GM12878 (cell line): ENCODE measurements at regions not wholly inside any gene's neighbourhood (a gene's known extent, or its start where the extent isn't known, plus 50 kb on each side); places are given as distances from the start of the nearest gene placed in this dataset.

Experiments used
- ATAC-seq: fragments of 200-7000 bp; cut with Tn5 transposase; 3 replicates; pipeline ENCODE4 v1.9.1; 2020; ENCODE audit warnings: mild to moderate bottlenecking, moderate library complexity
- BruUV-seq: library from RNA; stranded (reverse); fragments of 400-500 nt; replicated peaks from 2 replicates; lab custom pipeline; 2021; lab: Mats Ljungman, UMichigan
- CTCF ChIA-PET: fragments of 300-600 bp; sonication (Branson Sonifier 250); formaldehyde crosslinking; extraction: SDS; loops from one replicate; lab custom pipeline; 2021; ENCODE audit warnings: inconsistent platforms; lab: Yijun Ruan, JAX
- POLR2A ChIA-PET: fragments of 350-600 bp; formaldehyde crosslinking; extraction: SDS; loops from one replicate; lab custom pipeline; 2021; ENCODE audit warnings: inconsistent platforms; lab: Charles Lee
- RAD21 ChIA-PET: fragments of 300-600 bp; sonication (Branson Sonifier 250); formaldehyde crosslinking; loops from one replicate; lab custom pipeline; 2023; ENCODE audit warnings: antibody characterized with exemption; ENCODE audit not compliant: unreplicated experiment; lab: Charles Lee
- SMC1A ChIA-PET: fragments of 300-600 bp; sonication (Branson Sonifier 250); formaldehyde crosslinking; loops from one replicate; lab custom pipeline; 2023; ENCODE audit not compliant: unreplicated experiment, uncharacterized antibody; lab: Charles Lee
- DNase-seq: peaks from one replicate; pipeline ENCODE4 v3.0.0-alpha.2; 2011; ENCODE audit warnings: low read depth, low spot score
- FAIRE-seq: peaks from 3 replicates; lab custom pipeline; 2011; peaks lifted over from hg19 to GRCh38; lab: Jason Lieb, UNC
- H2AFZ ChIP-seq: 2 replicates; pipeline ENCODE4 v1.6.0; 2011; ENCODE audit warnings: low read depth, low read length, control low read depth; ENCODE audit not compliant: control insufficient read depth
- H3K27ac ChIP-seq: 2 replicates; pipeline ENCODE4 v1.5.1; 2011; ENCODE audit warnings: control low read depth; ENCODE audit not compliant: control insufficient read depth, insufficient read depth
- H3K27me3 ChIP-seq, 2 experiments: replicated peaks in 1 of 2; 2 replicates each; pipeline versions ENCODE4 v1.6.0 to v1.6.1; 2011; ENCODE audit warnings: low read length in 1 of 2; ENCODE audit not compliant: control insufficient read depth in 2 of 2, insufficient read depth in 2 of 2
- H3K36me3 ChIP-seq, 2 experiments: 2 replicates each; pipeline ENCODE4 v1.5.1; 2011; ENCODE audit warnings: low read length in 1 of 2; ENCODE audit not compliant: control insufficient read depth in 2 of 2, insufficient read depth in 2 of 2
- H3K4me1 ChIP-seq: 2 replicates; pipeline ENCODE4 v1.6.1; 2011; ENCODE audit warnings: mild to moderate bottlenecking, low read length, moderate library complexity, mixed read lengths; ENCODE audit not compliant: control insufficient read depth, insufficient read depth
- H3K4me2 ChIP-seq: 2 replicates; pipeline ENCODE4 v1.6.0; 2011; ENCODE audit warnings: control low read depth; ENCODE audit not compliant: control insufficient read depth, insufficient read depth
- H3K4me3 ChIP-seq: fragments of 200-600 bp; sonication (generic); 2 replicates; pipeline ENCODE4 v1.5.1; 2016
- H3K79me2 ChIP-seq: 2 replicates; pipeline ENCODE4 v1.6.0; 2011; ENCODE audit warnings: low read length; ENCODE audit not compliant: control insufficient read depth, insufficient read depth
- H3K9ac ChIP-seq: 2 replicates; pipeline ENCODE4 v1.8.0; 2011; ENCODE audit warnings: low read length, control low read depth, mixed read lengths; ENCODE audit not compliant: control insufficient read depth, insufficient read depth
- H3K9me3 ChIP-seq: replicated peaks from 3 replicates; pipeline ENCODE4 v1.5.1; 2011; ENCODE audit warnings: mild to moderate bottlenecking, low read length; ENCODE audit not compliant: control insufficient read depth, insufficient read depth
- H4K20me1 ChIP-seq: 2 replicates; pipeline ENCODE4 v1.6.0; 2011; ENCODE audit not compliant: control insufficient read depth, insufficient read depth
- BRCA1 ChIP-seq: IDR thresholded peaks from 2 replicates; pipeline ENCODE4 v1.6.1; 2011; ENCODE audit warnings: low read depth, low read length, improper control_type of control experiment
- DPF2 ChIP-seq: fragments of 450-650 bp; IDR thresholded peaks from 2 replicates; pipeline ENCODE4 v1.6.1; 2017; ENCODE audit warnings: mild to moderate bottlenecking
- HDGF ChIP-seq: fragments of 450-650 bp; IDR thresholded peaks from 2 replicates; pipeline ENCODE4 v1.6.1; 2016; ENCODE audit warnings: antibody characterized with exemption
- MTA3 ChIP-seq: IDR thresholded peaks from 2 replicates; pipeline ENCODE4 v1.6.1; 2012; ENCODE audit warnings: low read length, inconsistent platforms, borderline replicate concordance
- MYC ChIP-seq: IDR thresholded peaks from 2 replicates; pipeline ENCODE4 v1.6.1; 2011; ENCODE audit warnings: mild to moderate bottlenecking, low read length, moderate library complexity, inconsistent platforms; ENCODE audit not compliant: insufficient read depth, insufficient replicate concordance, insufficient read length, severe bottlenecking
- RB1 ChIP-seq: fragments of 450-650 bp; formaldehyde crosslinking; IDR thresholded peaks from 2 replicates; pipeline ENCODE4 v1.6.1; 2017; ENCODE audit warnings: mild to moderate bottlenecking, borderline replicate concordance
- RBBP5 ChIP-seq: fragments of 200-600 bp; sonication (generic); conservative IDR thresholded peaks from 2 replicates; pipeline ENCODE4 v1.6.1; 2016
- SIN3A ChIP-seq: IDR thresholded peaks from 2 replicates; pipeline ENCODE4 v1.6.1; 2012; ENCODE audit warnings: low read depth, low read length, improper control_type of control experiment
- SMC3 ChIP-seq: IDR thresholded peaks from 2 replicates; pipeline ENCODE4 v1.6.1; 2011; ENCODE audit warnings: low read length, improper control_type of control experiment, borderline replicate concordance
- SUZ12 ChIP-seq: fragments of 200-600 bp; sonication (generic); IDR thresholded peaks from one replicate; pipeline ENCODE4 v1.6.1; 2018; ENCODE audit warnings: antibody characterized with exemption, mild to moderate bottlenecking; ENCODE audit not compliant: unreplicated experiment
- TCF7 ChIP-seq: IDR thresholded peaks from 2 replicates; pipeline ENCODE4 v1.6.1; 2014; ENCODE audit warnings: antibody characterized with exemption, borderline replicate concordance
- ZBED1 ChIP-seq: IDR thresholded peaks from 2 replicates; pipeline ENCODE4 v1.6.1; 2016; ENCODE audit warnings: borderline replicate concordance
- ZNF384 ChIP-seq: IDR thresholded peaks from 2 replicates; pipeline ENCODE4 v1.6.1; 2012; ENCODE audit warnings: low read depth, mild to moderate bottlenecking, low read length, improper control_type of control experiment, borderline replicate concordance
- WGBS: methylation state at CpG from one replicate; pipeline ENCODE4 v1.1.6; 2016; ENCODE audit warnings: low lambda C conversion rate; ENCODE audit not compliant: insufficient replicate concordance, insufficient coverage; ENCODE audit errors: missing lambda C conversion rate; 5-methylcytosine and 5-hydroxymethylcytosine counted together
- in situ Hi-C: fragments of 300-500 bp; cut with MboI; formaldehyde crosslinking; loops from 9 replicates; pipeline ENCODE4 v1.14.3; 2018; ENCODE audit warnings: mixed read lengths
- intact Hi-C: fragments of 100-400 bp; cut with micrococcal nuclease; formaldehyde crosslinking; loops from one replicate; pipeline ENCODE4 v1.14.2; 2022; ENCODE audit not compliant: unreplicated experiment
- TF ChIP-seq, protein P1 (sequence below): IDR thresholded peaks from 2 replicates; pipeline ENCODE4 v1.6.1; 2012; ENCODE audit warnings: improper control_type of control experiment, low read depth, low read length; ENCODE audit not compliant: insufficient replicate concordance
- TF ChIP-seq, protein P2 (sequence below): fragments of 450-650 bp; formaldehyde crosslinking; IDR thresholded peaks from 2 replicates; pipeline ENCODE4 v1.5.0; 2022; ENCODE audit warnings: mild to moderate bottlenecking, missing genetic modification characterization

DNA sequence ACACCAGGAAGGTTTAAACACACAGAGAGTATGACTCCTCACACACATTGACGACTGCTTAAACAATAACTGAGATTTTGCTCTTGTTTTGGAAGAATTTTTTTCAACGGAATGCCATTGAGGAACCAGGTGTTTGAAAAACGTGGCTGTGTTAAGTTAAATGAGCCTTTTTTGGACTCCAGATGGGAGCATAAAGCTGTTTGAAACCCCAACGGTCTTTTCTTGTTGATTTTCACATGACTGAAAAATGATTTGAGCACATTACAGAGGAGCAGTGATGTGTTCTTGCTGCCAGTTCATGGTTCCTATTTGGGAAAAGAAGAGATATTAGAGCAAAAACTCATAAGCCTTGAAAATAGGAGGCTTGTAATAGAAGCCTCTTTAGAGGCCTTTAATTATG, 97.8 kb upstream of the SELENOK start (continued):
- no peak for TF ChIP-seq SIN3A

DNA sequence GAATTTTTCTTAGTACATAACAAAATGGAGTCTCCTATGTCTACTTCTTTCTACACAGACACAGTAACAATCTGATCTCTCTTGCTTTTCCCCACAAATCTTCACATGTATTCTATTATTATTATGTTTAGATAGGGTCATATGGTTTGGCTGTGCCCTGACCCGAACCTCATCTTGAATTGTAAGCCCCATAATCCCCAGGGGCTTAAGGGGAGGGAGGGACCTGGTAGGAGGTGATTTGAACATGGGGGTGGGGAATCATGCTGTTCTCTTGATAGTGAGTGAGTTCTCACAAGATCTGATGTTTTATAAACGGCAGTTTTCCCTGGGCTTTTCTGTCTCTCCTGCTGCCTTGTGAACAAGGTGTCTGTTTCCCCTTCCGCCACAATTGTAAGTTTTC, 86.7 kb upstream of the SELENOK start:
- CTCF ChIA-PET, result no interaction called here
- Histone ChIP-seq H3K4me2 (no peak overlapping the region), H3K4me1 (no peaks in the 10 kb centered on the region), H3K27me3 (no peaks in the 10 kb centered on the region), H3K9ac (no peak overlapping the region), H3K4me3 (no peak overlapping the region), H2AFZ (no peak overlapping the region), H3K9me3 (no peaks in the 10 kb centered on the region; the same call in 2 of the 3 replicates), H3K27ac (no peak overlapping the region), H3K36me3 (no peaks in the 10 kb centered on the region), H4K20me1 (no peaks in the 10 kb centered on the region), H3K79me2 (no peaks in the 10 kb centered on the region)
- RAD21 ChIA-PET, result no interaction called here
- ATAC-seq (no peak), FAIRE-seq (no peak), DNase-seq (no peak)
- POLR2A ChIA-PET, result no interaction called here
- in situ Hi-C loops (no loop called here), intact Hi-C loops (no loop called here)
- SMC1A ChIA-PET, result no interaction called here
- BruUV-seq, result no TSS peak
- WGBS, result 31% methylated on average over 3 of the region's 3 CpGs
- TF ChIP-seq HDGF (no peak), ZBED1 (no peak), RBBP5 (no peak), ZNF384 (no peak), SUZ12 (no peak), RB1 (no peak), TCF7 (no peak), MTA3 (no peak), SMC3 (no peak), DPF2 (no peak), MYC (no peak), BRCA1 (no peak)
- TF ChIP-seq, protein P1, sequence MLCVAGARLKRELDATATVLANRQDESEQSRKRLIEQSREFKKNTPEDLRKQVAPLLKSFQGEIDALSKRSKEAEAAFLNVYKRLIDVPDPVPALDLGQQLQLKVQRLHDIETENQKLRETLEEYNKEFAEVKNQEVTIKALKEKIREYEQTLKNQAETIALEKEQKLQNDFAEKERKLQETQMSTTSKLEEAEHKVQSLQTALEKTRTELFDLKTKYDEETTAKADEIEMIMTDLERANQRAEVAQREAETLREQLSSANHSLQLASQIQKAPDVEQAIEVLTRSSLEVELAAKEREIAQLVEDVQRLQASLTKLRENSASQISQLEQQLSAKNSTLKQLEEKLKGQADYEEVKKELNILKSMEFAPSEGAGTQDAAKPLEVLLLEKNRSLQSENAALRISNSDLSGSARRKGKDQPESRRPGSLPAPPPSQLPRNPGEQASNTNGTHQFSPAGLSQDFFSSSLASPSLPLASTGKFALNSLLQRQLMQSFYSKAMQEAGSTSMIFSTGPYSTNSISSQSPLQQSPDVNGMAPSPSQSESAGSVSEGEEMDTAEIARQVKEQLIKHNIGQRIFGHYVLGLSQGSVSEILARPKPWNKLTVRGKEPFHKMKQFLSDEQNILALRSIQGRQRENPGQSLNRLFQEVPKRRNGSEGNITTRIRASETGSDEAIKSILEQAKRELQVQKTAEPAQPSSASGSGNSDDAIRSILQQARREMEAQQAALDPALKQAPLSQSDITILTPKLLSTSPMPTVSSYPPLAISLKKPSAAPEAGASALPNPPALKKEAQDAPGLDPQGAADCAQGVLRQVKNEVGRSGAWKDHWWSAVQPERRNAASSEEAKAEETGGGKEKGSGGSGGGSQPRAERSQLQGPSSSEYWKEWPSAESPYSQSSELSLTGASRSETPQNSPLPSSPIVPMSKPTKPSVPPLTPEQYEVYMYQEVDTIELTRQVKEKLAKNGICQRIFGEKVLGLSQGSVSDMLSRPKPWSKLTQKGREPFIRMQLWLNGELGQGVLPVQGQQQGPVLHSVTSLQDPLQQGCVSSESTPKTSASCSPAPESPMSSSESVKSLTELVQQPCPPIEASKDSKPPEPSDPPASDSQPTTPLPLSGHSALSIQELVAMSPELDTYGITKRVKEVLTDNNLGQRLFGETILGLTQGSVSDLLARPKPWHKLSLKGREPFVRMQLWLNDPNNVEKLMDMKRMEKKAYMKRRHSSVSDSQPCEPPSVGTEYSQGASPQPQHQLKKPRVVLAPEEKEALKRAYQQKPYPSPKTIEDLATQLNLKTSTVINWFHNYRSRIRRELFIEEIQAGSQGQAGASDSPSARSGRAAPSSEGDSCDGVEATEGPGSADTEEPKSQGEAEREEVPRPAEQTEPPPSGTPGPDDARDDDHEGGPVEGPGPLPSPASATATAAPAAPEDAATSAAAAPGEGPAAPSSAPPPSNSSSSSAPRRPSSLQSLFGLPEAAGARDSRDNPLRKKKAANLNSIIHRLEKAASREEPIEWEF, result no peak
- TF ChIP-seq, protein P2, sequence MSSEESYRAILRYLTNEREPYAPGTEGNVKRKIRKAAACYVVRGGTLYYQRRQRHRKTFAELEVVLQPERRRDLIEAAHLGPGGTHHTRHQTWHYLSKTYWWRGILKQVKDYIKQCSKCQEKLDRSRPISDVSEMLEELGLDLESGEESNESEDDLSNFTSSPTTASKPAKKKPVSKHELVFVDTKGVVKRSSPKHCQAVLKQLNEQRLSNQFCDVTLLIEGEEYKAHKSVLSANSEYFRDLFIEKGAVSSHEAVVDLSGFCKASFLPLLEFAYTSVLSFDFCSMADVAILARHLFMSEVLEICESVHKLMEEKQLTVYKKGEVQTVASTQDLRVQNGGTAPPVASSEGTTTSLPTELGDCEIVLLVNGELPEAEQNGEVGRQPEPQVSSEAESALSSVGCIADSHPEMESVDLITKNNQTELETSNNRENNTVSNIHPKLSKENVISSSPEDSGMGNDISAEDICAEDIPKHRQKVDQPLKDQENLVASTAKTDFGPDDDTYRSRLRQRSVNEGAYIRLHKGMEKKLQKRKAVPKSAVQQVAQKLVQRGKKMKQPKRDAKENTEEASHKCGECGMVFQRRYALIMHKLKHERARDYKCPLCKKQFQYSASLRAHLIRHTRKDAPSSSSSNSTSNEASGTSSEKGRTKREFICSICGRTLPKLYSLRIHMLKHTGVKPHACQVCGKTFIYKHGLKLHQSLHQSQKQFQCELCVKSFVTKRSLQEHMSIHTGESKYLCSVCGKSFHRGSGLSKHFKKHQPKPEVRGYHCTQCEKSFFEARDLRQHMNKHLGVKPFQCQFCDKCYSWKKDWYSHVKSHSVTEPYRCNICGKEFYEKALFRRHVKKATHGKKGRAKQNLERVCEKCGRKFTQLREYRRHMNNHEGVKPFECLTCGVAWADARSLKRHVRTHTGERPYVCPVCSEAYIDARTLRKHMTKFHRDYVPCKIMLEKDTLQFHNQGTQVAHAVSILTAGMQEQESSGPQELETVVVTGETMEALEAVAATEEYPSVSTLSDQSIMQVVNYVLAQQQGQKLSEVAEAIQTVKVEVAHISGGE (CRISPR knock-in tag), result no peak
